ENCODE measurements at regions not wholly inside any gene's neighbourhood (a gene's known extent, or its start where the extent isn't known, plus 50 kb on each side); places are given as distances from the start of the nearest gene placed in this dataset.

- no peaks in the 10 kb centered on the region for H3F3A ChIP-seq (replicated peaks; ENCODE audit: insufficient read depth)
- ChIA-PET POLR2A (no interaction called here), CTCF (no interaction called here)
- H3K9me2 ChIP-seq: no peaks in the 10 kb centered on the region
- H3K36me3 ChIP-seq (replicated peaks in 1 of 2; ENCODE audit: control insufficient read depth in 1 of 2, insufficient read depth in 2 of 2, low read length in 1 of 2): no peaks in the 10 kb centered on the region
- TF ChIP-seq TAF1 (IDR thresholded peaks at IDR 0.05; ENCODE audit: borderline replicate concordance, low read depth, low read length): no peak
- no peak overlapping the region for H3K4me3 ChIP-seq (ENCODE audit: low read depth in 2 of 2, low read length in 1 of 2)
- H3K27me3 ChIP-seq (ENCODE audit: insufficient read depth): no peaks in the 10 kb centered on the region
- H3K27ac ChIP-seq (ENCODE audit: low read depth in 2 of 2, low read length in 1 of 2): no peak overlapping the region
- no peaks in the 10 kb centered on the region for H4K20me1 ChIP-seq (ENCODE audit: insufficient read depth)
- H3K4me2 ChIP-seq: no peak overlapping the region
- H3K79me2 ChIP-seq (ENCODE audit: insufficient read depth): no peaks in the 10 kb centered on the region
- no peaks in the 10 kb centered on the region for H3K4me1 ChIP-seq (ENCODE audit: control insufficient read depth in 1 of 2, insufficient read depth in 2 of 2, low read depth in 1 of 2, low read length in 1 of 2)
- no peak for DNase-seq
- 53% methylated on average over 6 of the region's 6 CpGs for WGBS (ENCODE audit: low lambda C conversion rate)
- no peaks in the 10 kb centered on the region for H3K9me3 ChIP-seq
- H2AFZ ChIP-seq (ENCODE audit: low read depth): no peak overlapping the region
- no peak overlapping the region for H3K9ac ChIP-seq
These were observed 88.9 kb upstream of the FBXL4 start for GRCh38 chr6:99036672-99037071.

GRCh38 chr6:99032396-99032795 lies 84.7 kb upstream of the FBXL4 start:
- Histone ChIP-seq H3K9me2 (no peaks in the 10 kb centered on the region), H3K9ac (no peak overlapping the region), H3K4me1 (ENCODE audit: control insufficient read depth in 1 of 2, insufficient read depth in 2 of 2, low read depth in 1 of 2, low read length in 1 of 2) (no peaks in the 10 kb centered on the region), H3K36me3 (replicated peaks in 1 of 2; ENCODE audit: control insufficient read depth in 1 of 2, insufficient read depth in 2 of 2, low read length in 1 of 2) (no peaks in the 10 kb centered on the region), H3K4me3 (ENCODE audit: low read depth in 2 of 2, low read length in 1 of 2) (no peak overlapping the region), H3F3A (replicated peaks; ENCODE audit: insufficient read depth) (no peaks in the 10 kb centered on the region), H4K20me1 (ENCODE audit: insufficient read depth) (no peaks in the 10 kb centered on the region), H2AFZ (ENCODE audit: low read depth) (no peak overlapping the region), H3K9me3 (no peaks in the 10 kb centered on the region), H3K79me2 (ENCODE audit: insufficient read depth) (no peaks in the 10 kb centered on the region), H3K4me2 (no peak overlapping the region), H3K27me3 (ENCODE audit: insufficient read depth) (no peaks in the 10 kb centered on the region), H3K27ac (ENCODE audit: low read depth in 2 of 2, low read length in 1 of 2) (no peak overlapping the region)
- no peak for TF ChIP-seq IRF3 (IDR thresholded peaks at IDR 0.05; ENCODE audit: low read depth, low read length)
- no peak for TF ChIP-seq JUND (IDR thresholded peaks at IDR 0.05)
- POLR2A ChIA-PET: no interaction called here
- DNase-seq: no peak
- WGBS (ENCODE audit: low lambda C conversion rate): 37% methylated on average over 2 of the region's 2 CpGs
- CTCF ChIA-PET: no interaction called here

GRCh38 chr6:99031957-99032356 lies 84.2 kb upstream of the FBXL4 start:
- POLR2A ChIA-PET: no interaction called here
- H3K79me2 ChIP-seq (ENCODE audit: insufficient read depth): no peaks in the 10 kb centered on the region

More at GRCh38 chr6:99031957-99032356, 84.2 kb upstream of the FBXL4 start:
- CTCF ChIA-PET: no interaction called here
- Histone ChIP-seq H3K27ac (ENCODE audit: low read depth in 2 of 2, low read length in 1 of 2) (no peak overlapping the region), H3K9ac (no peak overlapping the region), H3K36me3 (replicated peaks in 1 of 2; ENCODE audit: control insufficient read depth in 1 of 2, insufficient read depth in 2 of 2, low read length in 1 of 2) (no peaks in the 10 kb centered on the region), H3K9me3 (no peaks in the 10 kb centered on the region), H3K9me2 (no peaks in the 10 kb centered on the region), H3K4me1 (ENCODE audit: control insufficient read depth in 1 of 2, insufficient read depth in 2 of 2, low read depth in 1 of 2, low read length in 1 of 2) (no peaks in the 10 kb centered on the region), H2AFZ (ENCODE audit: low read depth) (no peak overlapping the region), H3K27me3 (ENCODE audit: insufficient read depth) (no peaks in the 10 kb centered on the region), H3K4me3 (ENCODE audit: low read depth in 2 of 2, low read length in 1 of 2) (no peak overlapping the region), H3K4me2 (no peak overlapping the region), H3F3A (replicated peaks; ENCODE audit: insufficient read depth) (no peaks in the 10 kb centered on the region), H4K20me1 (ENCODE audit: insufficient read depth) (no peaks in the 10 kb centered on the region)
- WGBS (ENCODE audit: low lambda C conversion rate): 56% methylated on average over 4 of the region's 4 CpGs
- no peak for TF ChIP-seq YY1 (IDR thresholded peaks at IDR 0.05; ENCODE audit: low read depth)
- TF ChIP-seq SMC3 (IDR thresholded peaks at IDR 0.05; ENCODE audit: low read depth, low read length): no peak
- no peak for TF ChIP-seq TCF12 (IDR thresholded peaks at IDR 0.05)
- no peak for TF ChIP-seq TEAD4 (IDR thresholded peaks at IDR 0.05; ENCODE audit: borderline replicate concordance, insufficient read depth)
- TF ChIP-seq GATA2 (CRISPR knock-in tag; IDR thresholded peaks at IDR 0.05): no peak
- no peak for TF ChIP-seq FOXM1 (IDR thresholded peaks at IDR 0.05; ENCODE audit: low read depth)
- no peak for TF ChIP-seq EP300 (IDR thresholded peaks at IDR 0.05; ENCODE audit: borderline replicate concordance in 1 of 2, low read depth in 1 of 2, low read length in 1 of 2)
- no peak for TF ChIP-seq CHD2 (IDR thresholded peaks at IDR 0.05; ENCODE audit: low read length, partially characterized antibody)
- no peak for TF ChIP-seq CTCF (IDR thresholded peaks at IDR 0.05)
- DNase-seq: no peak
